Large intestine (tissue), 3 donors: ENCODE measurements at regions not wholly inside any gene's neighbourhood (a gene's known extent, or its start where the extent isn't known, plus 50 kb on each side); places are given as distances from the start of the nearest gene placed in this dataset.

Experiments used
- DNase-seq, 2 donors: peaks; one replicate each; pipeline versions ENCODE4 v3.0.0 to v3.0.0-alpha.2; 2013
- H3K27ac ChIP-seq: one replicate; pipeline ENCODE4 v1.5.1; 2013; ENCODE audit warnings: low read length
- H3K27me3 ChIP-seq: 2 replicates; pipeline ENCODE4 v1.6.1; 2013; ENCODE audit warnings: low read length; ENCODE audit not compliant: control insufficient read depth, insufficient read depth
- H3K36me3 ChIP-seq: 2 replicates; pipeline ENCODE4 v1.6.1; 2013; ENCODE audit warnings: low read length; ENCODE audit not compliant: control insufficient read depth, insufficient read depth
- H3K4me1 ChIP-seq: one replicate; pipeline ENCODE4 v1.6.1; 2013; ENCODE audit warnings: low read length; ENCODE audit not compliant: control insufficient read depth, insufficient read depth
- H3K4me3 ChIP-seq: one replicate; pipeline ENCODE4 v1.5.1; 2013; ENCODE audit warnings: low read length
- H3K9me3 ChIP-seq: one replicate; pipeline ENCODE4 v1.6.1; 2013; ENCODE audit warnings: mild to moderate bottlenecking, low read depth, low read length, moderate library complexity; ENCODE audit not compliant: control insufficient read depth
- WGBS: methylation state at CpG from one replicate; pipeline ENCODE4 v1.1.5; 2013; ENCODE audit warnings: low lambda C conversion rate; ENCODE audit not compliant: insufficient coverage; 5-methylcytosine and 5-hydroxymethylcytosine counted together

- DNase-seq, result no peak
- no peaks in the 10 kb centered on the region for H3K36me3 ChIP-seq
- no CpG with 5 or more reads among the region's 2 CpGs for WGBS
- no peaks in the 10 kb centered on the region for H3K4me1 ChIP-seq
- H3K4me3 ChIP-seq, result no peak overlapping the region
- no peaks in the 10 kb centered on the region for H3K9me3 ChIP-seq
- no peak overlapping the region for H3K27ac ChIP-seq
- H3K27me3 ChIP-seq, result no peaks in the 10 kb centered on the region
These were observed 54.7 kb upstream of the DAPK1 start for GRCh38 chr9:87443006-87443405.

GRCh38 chr9:87443461-87443860 is 54.2 kb upstream of the DAPK1 start:
- 100% methylated on average over 1 of the region's 3 CpGs for WGBS
- Histone ChIP-seq H3K4me1 (no peaks in the 10 kb centered on the region), H3K27ac (no peak overlapping the region), H3K27me3 (no peaks in the 10 kb centered on the region), H3K36me3 (no peaks in the 10 kb centered on the region), H3K4me3 (no peak overlapping the region), H3K9me3 (no peaks in the 10 kb centered on the region)
- no peak for DNase-seq

GRCh38 chr9:87445646-87446045 is 52.0 kb upstream of the DAPK1 start:
- 60% methylated on average over 1 of the region's 5 CpGs for WGBS
- H3K4me1 ChIP-seq, result no peaks in the 10 kb centered on the region
- no peaks in the 10 kb centered on the region for H3K9me3 ChIP-seq
- peak; percentile 16 to 37 for DNase-seq
- no peak overlapping the region for H3K4me3 ChIP-seq
- no peaks in the 10 kb centered on the region for H3K27me3 ChIP-seq
- no peak overlapping the region for H3K27ac ChIP-seq
- H3K36me3 ChIP-seq, result no peaks in the 10 kb centered on the region

GRCh38 chr9:87446527-87446926 is 51.1 kb upstream of the DAPK1 start:
- Histone ChIP-seq H3K27ac (no peak overlapping the region), H3K4me1 (no peaks in the 10 kb centered on the region), H3K9me3 (no peaks in the 10 kb centered on the region), H3K4me3 (no peak overlapping the region), H3K36me3 (no peaks in the 10 kb centered on the region), H3K27me3 (no peaks in the 10 kb centered on the region)
- no peak for DNase-seq
- WGBS, result 93% methylated on average over 2 of the region's 4 CpGs

GRCh38 chr9:87447547-87448432 is 49.9 kb upstream of the DAPK1 start:
- Histone ChIP-seq H3K9me3 (no peaks in the 10 kb centered on the region), H3K36me3 (no peaks in the 10 kb centered on the region), H3K4me3 (no peak overlapping the region), H3K27me3 (no peaks in the 10 kb centered on the region), H3K27ac (no peak overlapping the region), H3K4me1 (no peaks in the 10 kb centered on the region)
- DNase-seq, result no peak
- no CpG with 5 or more reads among the region's 11 CpGs for WGBS
